Retinal pigment epithelial cell (primary cell): ENCODE measurements at regions not wholly inside any gene's neighbourhood (a gene's known extent, or its start where the extent isn't known, plus 50 kb on each side); places are given as distances from the start of the nearest gene placed in this dataset.

Experiments
- DNase-seq: peaks from one replicate; pipeline ENCODE4 v3.0.0-alpha.2; 2010; ENCODE audit warnings: low read depth
- H3K4me3 ChIP-seq: 2 replicates; pipeline ENCODE4 v1.5.1; 2011; ENCODE audit warnings: mild to moderate bottlenecking, low read length, control low read depth, moderate library complexity
- TF ChIP-seq, protein P1 (sequence below): conservative IDR thresholded peaks from 2 replicates; pipeline ENCODE4 v1.5.1; 2011; ENCODE audit warnings: low read depth, low read length, control low read depth, inconsistent platforms

- TF ChIP-seq, protein P1, sequence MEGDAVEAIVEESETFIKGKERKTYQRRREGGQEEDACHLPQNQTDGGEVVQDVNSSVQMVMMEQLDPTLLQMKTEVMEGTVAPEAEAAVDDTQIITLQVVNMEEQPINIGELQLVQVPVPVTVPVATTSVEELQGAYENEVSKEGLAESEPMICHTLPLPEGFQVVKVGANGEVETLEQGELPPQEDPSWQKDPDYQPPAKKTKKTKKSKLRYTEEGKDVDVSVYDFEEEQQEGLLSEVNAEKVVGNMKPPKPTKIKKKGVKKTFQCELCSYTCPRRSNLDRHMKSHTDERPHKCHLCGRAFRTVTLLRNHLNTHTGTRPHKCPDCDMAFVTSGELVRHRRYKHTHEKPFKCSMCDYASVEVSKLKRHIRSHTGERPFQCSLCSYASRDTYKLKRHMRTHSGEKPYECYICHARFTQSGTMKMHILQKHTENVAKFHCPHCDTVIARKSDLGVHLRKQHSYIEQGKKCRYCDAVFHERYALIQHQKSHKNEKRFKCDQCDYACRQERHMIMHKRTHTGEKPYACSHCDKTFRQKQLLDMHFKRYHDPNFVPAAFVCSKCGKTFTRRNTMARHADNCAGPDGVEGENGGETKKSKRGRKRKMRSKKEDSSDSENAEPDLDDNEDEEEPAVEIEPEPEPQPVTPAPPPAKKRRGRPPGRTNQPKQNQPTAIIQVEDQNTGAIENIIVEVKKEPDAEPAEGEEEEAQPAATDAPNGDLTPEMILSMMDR: no peak
Observed at GRCh38 chr11:127193950-127194349, 193.4 kb upstream of the KIRREL3 start.

GRCh38 chr11:127191689-127192088 lies 191.1 kb upstream of the KIRREL3 start:
- no peak overlapping the region for H3K4me3 ChIP-seq
- no peak for DNase-seq
- TF ChIP-seq, protein P1: no peak

More at GRCh38 chr11:127193950-127194349, 193.4 kb upstream of the KIRREL3 start:
- no peak overlapping the region for H3K4me3 ChIP-seq
- no peak for DNase-seq

DNA sequence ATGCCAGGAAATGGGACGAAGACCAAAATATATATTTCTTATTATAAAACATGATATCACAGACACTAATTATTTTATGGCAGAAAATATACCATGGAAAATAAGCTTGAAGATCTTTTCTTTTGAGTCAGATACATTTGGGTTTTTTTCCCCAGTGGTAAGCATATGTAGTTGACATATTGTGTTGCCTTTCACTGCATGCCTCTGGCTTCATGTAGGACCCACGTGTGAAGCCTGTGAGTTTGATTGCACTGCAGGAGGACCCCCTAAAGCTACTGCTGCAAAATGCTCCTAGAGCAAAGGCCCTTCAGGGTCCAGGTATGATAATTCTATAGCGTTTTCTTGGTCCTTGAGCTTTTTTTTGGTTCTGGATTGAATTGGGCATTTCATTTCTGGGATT lies 190.7 kb upstream of the KIRREL3 start:
- no peak for DNase-seq
- TF ChIP-seq, protein P1: no peak
- no peak overlapping the region for H3K4me3 ChIP-seq

GRCh38 chr11:127182586-127183203 lies 182.1 kb upstream of the KIRREL3 start:
- no peak for DNase-seq
- no peak overlapping the region for H3K4me3 ChIP-seq
- TF ChIP-seq, protein P1: no peak

DNA sequence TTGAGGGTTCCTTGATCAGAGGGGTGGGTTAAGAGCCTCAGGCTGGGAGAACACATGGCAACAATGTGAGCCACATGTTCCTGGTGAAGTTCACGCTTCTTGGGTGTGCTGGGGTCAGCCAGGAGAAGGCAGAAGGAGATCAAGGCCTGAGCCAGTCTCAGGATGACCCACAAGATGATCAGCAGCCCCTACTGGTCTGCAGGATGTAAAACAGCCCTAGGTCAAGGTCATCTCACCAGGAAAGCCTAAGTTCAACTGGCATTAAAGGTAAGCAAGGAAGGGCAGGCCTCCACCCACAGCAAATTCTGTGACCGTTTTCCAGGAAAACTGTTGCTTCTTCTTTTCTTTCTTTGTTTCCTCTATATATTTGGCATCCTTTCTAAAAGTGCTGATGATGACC lies 156.7 kb upstream of the KIRREL3 start:
- H3K4me3 ChIP-seq: no peak overlapping the region
- no peak for DNase-seq
- TF ChIP-seq, protein P1: no peak

DNA sequence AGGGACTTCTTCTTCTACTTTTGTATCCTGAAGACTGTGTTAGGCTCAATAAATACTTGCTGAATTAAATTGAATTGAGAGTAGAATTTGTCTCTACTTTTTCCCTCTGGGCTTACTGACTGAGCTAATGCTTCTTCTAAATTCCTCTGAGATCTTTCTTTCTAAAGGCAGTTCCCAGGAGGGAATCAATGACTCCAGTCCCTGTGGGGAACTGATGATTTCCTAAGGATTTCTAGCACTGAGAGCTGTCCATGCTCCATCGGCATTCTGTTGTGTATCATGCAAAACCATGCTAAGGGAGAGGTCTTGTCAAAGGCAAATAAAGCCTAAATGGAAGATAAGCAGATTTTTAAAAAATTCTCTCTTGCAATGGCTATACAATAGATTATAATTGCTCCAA lies 148.8 kb upstream of the KIRREL3 start:
- H3K4me3 ChIP-seq: no peak overlapping the region
- TF ChIP-seq, protein P1: no peak
- DNase-seq: no peak

DNA sequence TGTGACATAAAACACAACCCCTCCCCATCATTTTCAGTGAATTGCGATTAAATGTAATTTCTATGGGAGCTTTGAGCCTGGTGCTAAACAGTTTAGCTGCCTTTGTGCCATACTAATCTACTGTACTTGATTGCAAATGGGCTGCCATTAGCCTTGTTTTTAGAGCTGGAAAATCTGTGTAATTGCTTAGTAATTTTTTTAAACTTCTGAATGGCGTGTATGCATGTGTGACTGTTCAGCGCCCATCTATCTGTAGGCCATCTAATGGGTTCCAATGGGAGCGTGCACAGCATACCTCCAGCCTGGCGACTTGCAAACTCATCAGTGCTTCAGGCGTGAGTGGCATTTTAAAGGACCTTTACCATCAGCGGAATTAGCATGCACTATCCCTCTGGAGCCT lies 142.7 kb upstream of the KIRREL3 start:
- TF ChIP-seq, protein P1: no peak
- DNase-seq: no peak
- no peak overlapping the region for H3K4me3 ChIP-seq
